Activated naive CD8-positive, alpha-beta T cell treated with anti-CD3 and anti-CD28 coated beads, Interleukin-2, amount 50 U/mL, for 24 hours (primary cell): ENCODE measurements at regions not wholly inside any gene's neighbourhood (a gene's known extent, or its start where the extent isn't known, plus 50 kb on each side); places are given as distances from the start of the nearest gene placed in this dataset.
"Not testable (repeated sequence)": the region's sequence is repeated elsewhere in the genome, so short reads cannot be mapped to it uniquely, and the experiment has no call there.

Source experiments
- ATAC-seq: fragments of 150-1000 bp; cut with Tn5 transposase; one replicate; pipeline ENCODE4 v1.10.0; 2021
- DNase-seq: peaks from one replicate; pipeline ENCODE4 v3.0.0; 2021
- H3K27ac Mint-ChIP-seq: one replicate; pipeline ENCODE4 v1.8.0; 2021; ENCODE audit warnings: mild to moderate bottlenecking, mixed read lengths
- H3K27me3 Mint-ChIP-seq: one replicate; pipeline ENCODE4 v1.8.0; 2021; ENCODE audit warnings: mixed read lengths
- H3K36me3 Mint-ChIP-seq: one replicate; pipeline ENCODE4 v1.8.0; 2021; ENCODE audit warnings: low read depth, mixed read lengths
- H3K4me1 Mint-ChIP-seq: one replicate; pipeline ENCODE4 v1.8.0; 2021; ENCODE audit warnings: mixed read lengths
- H3K4me3 Mint-ChIP-seq: one replicate; pipeline ENCODE4 v1.8.0; 2021; ENCODE audit warnings: mild to moderate bottlenecking, moderate library complexity, mixed read lengths
- H3K9me3 Mint-ChIP-seq: one replicate; pipeline ENCODE4 v1.8.0; 2021; ENCODE audit warnings: mixed read lengths

- H3K27ac Mint-ChIP-seq: no peak overlapping the region
- H3K36me3 Mint-ChIP-seq: no peaks in the 10 kb centered on the region
- no peak for DNase-seq
- no peak for ATAC-seq
- H3K4me3 Mint-ChIP-seq: no peak overlapping the region
- no peaks in the 10 kb centered on the region for H3K4me1 Mint-ChIP-seq
- H3K27me3 Mint-ChIP-seq: no peaks in the 10 kb centered on the region
- H3K9me3 Mint-ChIP-seq: no peaks in the 10 kb centered on the region
These were observed 636.7 kb upstream of the SEMA3D start for GRCh38 chr7:85823396-85824080.

GRCh38 chr7:85821926-85822325 lies 635.1 kb upstream of the SEMA3D start:
- Mint-ChIP-seq H3K27me3 (no peaks in the 10 kb centered on the region), H3K4me1 (no peaks in the 10 kb centered on the region)
- ATAC-seq: no peak

GRCh38 chr7:85820702-85821443 lies 634.0 kb upstream of the SEMA3D start:
- Mint-ChIP-seq H3K27me3 (no peaks in the 10 kb centered on the region), H3K27ac (no peak overlapping the region), H3K9me3 (no peaks in the 10 kb centered on the region), H3K4me1 (no peaks in the 10 kb centered on the region), H3K4me3 (no peak overlapping the region), H3K36me3 (no peaks in the 10 kb centered on the region)
- no peak for DNase-seq
- ATAC-seq: no peak

More at GRCh38 chr7:85821926-85822325, 635.1 kb upstream of the SEMA3D start:
- H3K9me3 Mint-ChIP-seq: no peaks in the 10 kb centered on the region
- no peak overlapping the region for H3K4me3 Mint-ChIP-seq
- no peak for DNase-seq
- no peaks in the 10 kb centered on the region for H3K36me3 Mint-ChIP-seq
- H3K27ac Mint-ChIP-seq: no peak overlapping the region

GRCh38 chr7:85815526-85815925 lies 628.7 kb upstream of the SEMA3D start:
- H3K36me3 Mint-ChIP-seq: no peaks in the 10 kb centered on the region
- no peak overlapping the region for H3K4me3 Mint-ChIP-seq
- H3K4me1 Mint-ChIP-seq: no peaks in the 10 kb centered on the region
- no peak for DNase-seq
- H3K9me3 Mint-ChIP-seq: no peaks in the 10 kb centered on the region
- H3K27ac Mint-ChIP-seq: no peak overlapping the region
- no peaks in the 10 kb centered on the region for H3K27me3 Mint-ChIP-seq
- no peak for ATAC-seq

- no peak overlapping the region for H3K4me3 Mint-ChIP-seq
- H3K27ac Mint-ChIP-seq: no peak overlapping the region
These were observed 619.5 kb upstream of the SEMA3D start for GRCh38 chr7:85806321-85806720.

GRCh38 chr7:85805656-85806055 lies 618.8 kb upstream of the SEMA3D start:
- Mint-ChIP-seq H3K27ac (no peak overlapping the region), H3K9me3 (no peaks in the 10 kb centered on the region), H3K27me3 (no peaks in the 10 kb centered on the region), H3K4me1 (no peaks in the 10 kb centered on the region), H3K36me3 (no peaks in the 10 kb centered on the region), H3K4me3 (no peak overlapping the region)
- ATAC-seq: no peak
- DNase-seq: no peak

More at GRCh38 chr7:85806321-85806720, 619.5 kb upstream of the SEMA3D start:
- no peaks in the 10 kb centered on the region for H3K36me3 Mint-ChIP-seq
- no peaks in the 10 kb centered on the region for H3K4me1 Mint-ChIP-seq
- ATAC-seq (no peak), DNase-seq (no peak)
- H3K9me3 Mint-ChIP-seq: no peaks in the 10 kb centered on the region
- H3K27me3 Mint-ChIP-seq: no peaks in the 10 kb centered on the region

GRCh38 chr7:85805249-85805648 lies 618.4 kb upstream of the SEMA3D start:
- Mint-ChIP-seq H3K27me3 (no peaks in the 10 kb centered on the region), H3K27ac (no peak overlapping the region), H3K4me1 (no peaks in the 10 kb centered on the region), H3K36me3 (no peaks in the 10 kb centered on the region), H3K9me3 (no peaks in the 10 kb centered on the region), H3K4me3 (no peak overlapping the region)
- no peak for ATAC-seq
- no peak for DNase-seq

- ATAC-seq: no peak
- Mint-ChIP-seq H3K4me3 (no peak overlapping the region), H3K9me3 (no peaks in the 10 kb centered on the region)
These were observed 615.4 kb upstream of the SEMA3D start for GRCh38 chr7:85802211-85802610.

GRCh38 chr7:85796956-85797355 lies 610.1 kb upstream of the SEMA3D start:
- Mint-ChIP-seq H3K4me1 (no peaks in the 10 kb centered on the region), H3K27me3 (no peaks in the 10 kb centered on the region), H3K36me3 (no peaks in the 10 kb centered on the region), H3K27ac (no peak overlapping the region), H3K4me3 (no peak overlapping the region), H3K9me3 (peaks cover 3% of the 10 kb centered on the region)
- ATAC-seq (no peak), DNase-seq (no peak)

More at GRCh38 chr7:85802211-85802610, 615.4 kb upstream of the SEMA3D start:
- DNase-seq: no peak
- Mint-ChIP-seq H3K36me3 (no peaks in the 10 kb centered on the region), H3K27me3 (no peaks in the 10 kb centered on the region), H3K27ac (no peak overlapping the region), H3K4me1 (no peaks in the 10 kb centered on the region)

GRCh38 chr7:85791098-85791497 lies 604.2 kb upstream of the SEMA3D start:
- H3K9me3 Mint-ChIP-seq: peaks cover 10% of the 10 kb centered on the region
- not testable (repeated sequence) for H3K27ac Mint-ChIP-seq, ATAC-seq, DNase-seq, H3K4me1 Mint-ChIP-seq, H3K27me3 Mint-ChIP-seq, H3K36me3 Mint-ChIP-seq, H3K4me3 Mint-ChIP-seq

- H3K27ac Mint-ChIP-seq: no peak overlapping the region
- no peaks in the 10 kb centered on the region for H3K4me1 Mint-ChIP-seq
- H3K9me3 Mint-ChIP-seq: peaks cover 13% of the 10 kb centered on the region
- no peak for DNase-seq
- no peak for ATAC-seq
- no peaks in the 10 kb centered on the region for H3K27me3 Mint-ChIP-seq
- H3K36me3 Mint-ChIP-seq: no peaks in the 10 kb centered on the region
- H3K4me3 Mint-ChIP-seq: no peak overlapping the region
These were observed 594.8 kb upstream of the SEMA3D start for GRCh38 chr7:85781606-85782005.

- Mint-ChIP-seq H3K27me3 (no peaks in the 10 kb centered on the region), H3K36me3 (no peaks in the 10 kb centered on the region), H3K4me1 (no peaks in the 10 kb centered on the region), H3K9me3 (no peaks in the 10 kb centered on the region), H3K4me3 (no peak overlapping the region), H3K27ac (no peak overlapping the region)
- ATAC-seq (no peak), DNase-seq (no peak)
These were observed 590.0 kb upstream of the SEMA3D start for GRCh38 chr7:85776691-85777345.

GRCh38 chr7:85775431-85775830 lies 588.6 kb upstream of the SEMA3D start:
- Mint-ChIP-seq H3K27me3 (no peaks in the 10 kb centered on the region), H3K4me1 (no peaks in the 10 kb centered on the region), H3K27ac (no peak overlapping the region), H3K9me3 (no peaks in the 10 kb centered on the region), H3K36me3 (no peaks in the 10 kb centered on the region), H3K4me3 (no peak overlapping the region)
- no peak for DNase-seq
- no peak for ATAC-seq

- Mint-ChIP-seq H3K36me3 (no peaks in the 10 kb centered on the region), H3K27me3 (no peaks in the 10 kb centered on the region), H3K4me3 (no peak overlapping the region), H3K27ac (no peak overlapping the region), H3K4me1 (no peaks in the 10 kb centered on the region), H3K9me3 (no peaks in the 10 kb centered on the region)
- no peak for ATAC-seq
- no peak for DNase-seq
These were observed 588.1 kb upstream of the SEMA3D start for GRCh38 chr7:85774986-85775385.

- no peaks in the 10 kb centered on the region for H3K4me1 Mint-ChIP-seq
- no peak overlapping the region for H3K27ac Mint-ChIP-seq
- ATAC-seq: no peak
- H3K4me3 Mint-ChIP-seq: no peak overlapping the region
- H3K36me3 Mint-ChIP-seq: no peaks in the 10 kb centered on the region
- H3K9me3 Mint-ChIP-seq: no peaks in the 10 kb centered on the region
- H3K27me3 Mint-ChIP-seq: no peaks in the 10 kb centered on the region
- no peak for DNase-seq
These were observed 586.4 kb upstream of the SEMA3D start for GRCh38 chr7:85773116-85773728.
